Neural progenitor cell (in vitro differentiated cells): ENCODE measurements at regions not wholly inside any gene's neighbourhood (a gene's known extent, or its start where the extent isn't known, plus 50 kb on each side); places are given as distances from the start of the nearest gene placed in this dataset.

Source experiments
- EZH2 ChIP-seq: fragments of 200-600 bp; sonication (generic); IDR thresholded peaks from 2 replicates; pipeline ENCODE4 v1.6.1; 2017; ENCODE audit warnings: antibody characterized with exemption, mild to moderate bottlenecking, moderate library complexity
- EZH2phosphoT487 ChIP-seq: fragments of 200-600 bp; sonication (generic); IDR thresholded peaks from 2 replicates; pipeline ENCODE4 v1.6.1; 2017; ENCODE audit warnings: antibody characterized with exemption
- TF ChIP-seq, protein P1 (sequence below): fragments of 200-600 bp; sonication (generic); IDR thresholded peaks from 2 replicates; pipeline ENCODE4 v1.5.1; 2017; ENCODE audit warnings: antibody characterized with exemption, mild to moderate bottlenecking

GRCh38 chr16:59510008-59510424, 775.9 kb upstream of the GOT2 start:
- TF ChIP-seq, protein P1, sequence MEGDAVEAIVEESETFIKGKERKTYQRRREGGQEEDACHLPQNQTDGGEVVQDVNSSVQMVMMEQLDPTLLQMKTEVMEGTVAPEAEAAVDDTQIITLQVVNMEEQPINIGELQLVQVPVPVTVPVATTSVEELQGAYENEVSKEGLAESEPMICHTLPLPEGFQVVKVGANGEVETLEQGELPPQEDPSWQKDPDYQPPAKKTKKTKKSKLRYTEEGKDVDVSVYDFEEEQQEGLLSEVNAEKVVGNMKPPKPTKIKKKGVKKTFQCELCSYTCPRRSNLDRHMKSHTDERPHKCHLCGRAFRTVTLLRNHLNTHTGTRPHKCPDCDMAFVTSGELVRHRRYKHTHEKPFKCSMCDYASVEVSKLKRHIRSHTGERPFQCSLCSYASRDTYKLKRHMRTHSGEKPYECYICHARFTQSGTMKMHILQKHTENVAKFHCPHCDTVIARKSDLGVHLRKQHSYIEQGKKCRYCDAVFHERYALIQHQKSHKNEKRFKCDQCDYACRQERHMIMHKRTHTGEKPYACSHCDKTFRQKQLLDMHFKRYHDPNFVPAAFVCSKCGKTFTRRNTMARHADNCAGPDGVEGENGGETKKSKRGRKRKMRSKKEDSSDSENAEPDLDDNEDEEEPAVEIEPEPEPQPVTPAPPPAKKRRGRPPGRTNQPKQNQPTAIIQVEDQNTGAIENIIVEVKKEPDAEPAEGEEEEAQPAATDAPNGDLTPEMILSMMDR = no peak
- TF ChIP-seq EZH2 = no peak
- TF ChIP-seq EZH2phosphoT487 = no peak
